Retinal pigment epithelial cell (primary cell): ENCODE measurements at regions not wholly inside any gene's neighbourhood (a gene's known extent, or its start where the extent isn't known, plus 50 kb on each side); places are given as distances from the start of the nearest gene placed in this dataset.

Experiments used
- DNase-seq: peaks from one replicate; pipeline ENCODE4 v3.0.0-alpha.2; 2010; ENCODE audit warnings: low read depth
- H3K4me3 ChIP-seq: 2 replicates; pipeline ENCODE4 v1.5.1; 2011; ENCODE audit warnings: mild to moderate bottlenecking, low read length, control low read depth, moderate library complexity
- CTCF ChIP-seq: conservative IDR thresholded peaks from 2 replicates; pipeline ENCODE4 v1.5.1; 2011; ENCODE audit warnings: low read depth, low read length, control low read depth, inconsistent platforms

- DNase-seq, result no peak
- no peak overlapping the region for H3K4me3 ChIP-seq
- peak; percentile 34 for TF ChIP-seq CTCF
Measured at GRCh38 chr4:99724067-99724466, 66.4 kb upstream of the C4orf54 start.

- TF ChIP-seq CTCF, result no peak
- H3K4me3 ChIP-seq, result no peak overlapping the region
- peak; percentile 94 for DNase-seq
Measured at GRCh38 chr4:99723612-99724011, 66.0 kb upstream of the C4orf54 start.

- no peak for TF ChIP-seq CTCF
- no peak for DNase-seq
- no peak overlapping the region for H3K4me3 ChIP-seq
Measured at GRCh38 chr4:99722725-99723124, 65.1 kb upstream of the C4orf54 start.

- H3K4me3 ChIP-seq, result no peak overlapping the region
- DNase-seq, result peak; percentile 72
- no peak for TF ChIP-seq CTCF
Measured at GRCh38 chr4:99722006-99722405, 64.4 kb upstream of the C4orf54 start.

GRCh38 chr4:99720206-99720605, 62.6 kb upstream of the C4orf54 start:
- no peak overlapping the region for H3K4me3 ChIP-seq
- TF ChIP-seq CTCF, result no peak
- DNase-seq, result no peak

GRCh38 chr4:99716996-99717395, 59.4 kb upstream of the C4orf54 start:
- no peak overlapping the region for H3K4me3 ChIP-seq
- no peak for DNase-seq
- TF ChIP-seq CTCF, result no peak

GRCh38 chr4:99715286-99715685, 57.7 kb upstream of the C4orf54 start:
- no peak overlapping the region for H3K4me3 ChIP-seq
- no peak for DNase-seq
- TF ChIP-seq CTCF, result no peak
